ENCODE measurements at regions not wholly inside any gene's neighbourhood (a gene's known extent, or its start where the extent isn't known, plus 50 kb on each side); places are given as distances from the start of the nearest gene placed in this dataset.
"Not testable (repeated sequence)": the region's sequence is repeated elsewhere in the genome, so short reads cannot be mapped to it uniquely, and the experiment has no call there.

DNA sequence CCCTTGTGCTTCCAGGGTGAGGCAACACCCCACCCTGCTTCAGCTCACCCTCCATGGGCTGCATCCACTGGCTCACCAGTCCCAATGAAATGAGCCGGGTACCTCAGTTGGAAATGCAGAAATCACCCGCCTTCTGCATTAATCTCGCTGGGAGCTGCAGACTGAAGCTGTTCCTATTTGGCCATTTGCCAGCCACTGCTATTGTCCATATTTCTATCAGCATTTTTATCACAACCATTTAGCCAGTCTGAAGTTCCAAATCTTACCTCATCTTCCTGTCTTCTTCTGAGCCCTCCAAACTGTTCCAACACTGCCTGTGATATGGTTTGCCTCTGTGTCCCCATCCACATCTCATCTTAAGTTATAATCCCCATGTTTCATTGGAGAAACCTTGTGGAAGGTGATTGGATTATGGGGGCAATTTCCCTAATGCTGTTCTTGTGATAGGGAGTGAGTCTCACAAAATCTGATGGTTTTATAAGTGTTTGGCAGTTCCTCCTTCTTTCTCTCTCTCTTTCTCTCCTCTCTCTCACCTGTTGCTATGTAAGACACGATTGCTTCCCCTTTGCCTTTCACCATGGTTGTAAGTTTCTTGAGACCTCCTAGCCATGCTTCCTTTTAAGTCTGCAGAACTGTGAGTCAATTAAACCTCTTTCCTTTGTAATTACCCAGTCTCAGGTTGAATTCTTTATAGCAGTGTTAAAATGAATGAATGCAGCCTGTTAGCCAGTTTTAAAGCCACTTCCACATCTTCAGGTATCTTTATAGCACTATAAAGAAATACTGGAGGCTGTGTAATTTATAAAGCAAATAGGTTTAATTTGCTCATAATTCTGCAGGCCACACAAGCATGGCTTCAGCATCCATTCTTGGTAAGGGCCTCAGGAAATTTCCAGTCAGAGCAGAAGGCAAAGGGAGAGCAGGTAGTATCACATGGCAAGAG lies 203.5 kb downstream of the FCRL5 start:
- Mint-ChIP-seq H3K27me3 (ENCODE audit: low read depth, poor library complexity) (peaks cover 4% of the 10 kb centered on the region), H3K36me3 (ENCODE audit: low read depth) (no peaks in the 10 kb centered on the region), H3K4me1 (no peaks in the 10 kb centered on the region), H3K27ac (no peak overlapping the region), H3K9me3 (peaks cover 36% of the 10 kb centered on the region), H3K4me3 (no peak overlapping the region)
- TF ChIP-seq, protein P1, sequence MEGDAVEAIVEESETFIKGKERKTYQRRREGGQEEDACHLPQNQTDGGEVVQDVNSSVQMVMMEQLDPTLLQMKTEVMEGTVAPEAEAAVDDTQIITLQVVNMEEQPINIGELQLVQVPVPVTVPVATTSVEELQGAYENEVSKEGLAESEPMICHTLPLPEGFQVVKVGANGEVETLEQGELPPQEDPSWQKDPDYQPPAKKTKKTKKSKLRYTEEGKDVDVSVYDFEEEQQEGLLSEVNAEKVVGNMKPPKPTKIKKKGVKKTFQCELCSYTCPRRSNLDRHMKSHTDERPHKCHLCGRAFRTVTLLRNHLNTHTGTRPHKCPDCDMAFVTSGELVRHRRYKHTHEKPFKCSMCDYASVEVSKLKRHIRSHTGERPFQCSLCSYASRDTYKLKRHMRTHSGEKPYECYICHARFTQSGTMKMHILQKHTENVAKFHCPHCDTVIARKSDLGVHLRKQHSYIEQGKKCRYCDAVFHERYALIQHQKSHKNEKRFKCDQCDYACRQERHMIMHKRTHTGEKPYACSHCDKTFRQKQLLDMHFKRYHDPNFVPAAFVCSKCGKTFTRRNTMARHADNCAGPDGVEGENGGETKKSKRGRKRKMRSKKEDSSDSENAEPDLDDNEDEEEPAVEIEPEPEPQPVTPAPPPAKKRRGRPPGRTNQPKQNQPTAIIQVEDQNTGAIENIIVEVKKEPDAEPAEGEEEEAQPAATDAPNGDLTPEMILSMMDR (IDR thresholded peaks at IDR 0.05) = no peak
- no peak for DNase-seq

- DNase-seq = no peak
- H3K4me3 Mint-ChIP-seq = no peak overlapping the region
- TF ChIP-seq, protein P1 (IDR thresholded peaks at IDR 0.05) = no peak
- H3K4me1 Mint-ChIP-seq = no peaks in the 10 kb centered on the region
- H3K36me3 Mint-ChIP-seq (ENCODE audit: low read depth) = no peaks in the 10 kb centered on the region
- H3K9me3 Mint-ChIP-seq = peaks cover 40% of the 10 kb centered on the region
- no peak overlapping the region for H3K27ac Mint-ChIP-seq
- no peaks in the 10 kb centered on the region for H3K27me3 Mint-ChIP-seq (ENCODE audit: low read depth, poor library complexity)
Measured at GRCh38 chr1:157347506-157347905, 204.8 kb downstream of the FCRL5 start.

DNA sequence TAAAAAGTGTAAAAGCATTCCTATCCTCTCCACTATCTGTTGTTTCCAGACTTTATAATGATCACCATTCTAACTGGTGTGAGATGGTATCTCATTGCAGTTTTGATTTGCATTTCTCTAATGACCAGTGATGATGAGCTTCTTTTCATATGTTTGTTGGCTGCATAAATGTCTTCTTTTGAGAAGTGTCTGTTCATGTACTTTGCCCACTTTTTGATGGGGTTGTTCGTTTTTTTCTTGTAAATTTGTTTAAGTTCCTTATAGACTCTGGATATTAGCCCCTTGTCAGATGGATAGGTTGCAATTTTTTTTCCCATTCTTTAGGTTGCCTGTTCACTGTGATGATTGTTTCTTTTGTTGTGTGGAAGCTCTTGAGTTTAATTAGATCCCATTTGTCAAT lies 199.6 kb upstream of the ETV3 start:
- H3K27me3 Mint-ChIP-seq (ENCODE audit: low read depth, poor library complexity); DNase-seq; H3K4me1 Mint-ChIP-seq; H3K36me3 Mint-ChIP-seq (ENCODE audit: low read depth); H3K4me3 Mint-ChIP-seq; H3K27ac Mint-ChIP-seq: not testable (repeated sequence)
- peaks cover 27% of the 10 kb centered on the region for H3K9me3 Mint-ChIP-seq

GRCh38 chr1:157335056-157335455 lies 196.9 kb upstream of the ETV3 start:
- no peak for DNase-seq
- Mint-ChIP-seq H3K9me3 (peaks cover 39% of the 10 kb centered on the region), H3K27ac (no peak overlapping the region), H3K4me3 (no peak overlapping the region), H3K36me3 (ENCODE audit: low read depth) (no peaks in the 10 kb centered on the region), H3K4me1 (no peaks in the 10 kb centered on the region), H3K27me3 (ENCODE audit: low read depth, poor library complexity) (no peaks in the 10 kb centered on the region)
- TF ChIP-seq, protein P1 (IDR thresholded peaks at IDR 0.05) = no peak

- Mint-ChIP-seq H3K27me3 (ENCODE audit: low read depth, poor library complexity) (no peaks in the 10 kb centered on the region), H3K9me3 (peaks cover 37% of the 10 kb centered on the region), H3K36me3 (ENCODE audit: low read depth) (no peaks in the 10 kb centered on the region), H3K4me1 (no peaks in the 10 kb centered on the region), H3K4me3 (no peak overlapping the region), H3K27ac (no peak overlapping the region)
- TF ChIP-seq, protein P1 (IDR thresholded peaks at IDR 0.05) = no peak
- no peak for DNase-seq
Measured at GRCh38 chr1:157334041-157334440, 195.8 kb upstream of the ETV3 start.

- not testable (repeated sequence) for DNase-seq; H3K27ac Mint-ChIP-seq; H3K27me3 Mint-ChIP-seq (ENCODE audit: low read depth, poor library complexity); H3K4me3 Mint-ChIP-seq; H3K4me1 Mint-ChIP-seq; H3K36me3 Mint-ChIP-seq (ENCODE audit: low read depth)
- H3K9me3 Mint-ChIP-seq = peaks cover 23% of the 10 kb centered on the region
Measured at GRCh38 chr1:157330177-157330576, 192.0 kb upstream of the ETV3 start.

DNA sequence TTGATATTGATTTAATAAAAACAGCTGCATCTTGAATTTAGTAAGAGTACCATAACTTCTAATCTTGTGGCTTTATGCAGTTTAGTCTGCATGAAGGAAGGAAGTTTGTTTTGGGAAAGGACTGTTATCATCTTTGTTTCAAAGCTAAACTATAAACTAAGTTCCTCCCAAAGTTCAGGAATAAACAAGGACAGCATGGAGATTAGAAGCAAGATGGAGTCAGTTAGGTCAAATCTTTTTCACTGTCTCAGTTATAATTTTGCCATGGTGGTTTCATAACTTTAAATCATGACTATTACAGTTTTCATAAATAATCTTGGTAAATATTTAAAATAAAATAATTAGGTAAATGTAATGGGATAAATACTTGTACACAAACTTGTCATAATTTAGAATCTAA lies 189.9 kb upstream of the ETV3 start:
- not testable (repeated sequence) for H3K27ac Mint-ChIP-seq; H3K4me1 Mint-ChIP-seq; H3K4me3 Mint-ChIP-seq; H3K36me3 Mint-ChIP-seq (ENCODE audit: low read depth); H3K27me3 Mint-ChIP-seq (ENCODE audit: low read depth, poor library complexity); DNase-seq
- peaks cover 23% of the 10 kb centered on the region for H3K9me3 Mint-ChIP-seq
